ENCODE measurements at regions not wholly inside any gene's neighbourhood (a gene's known extent, or its start where the extent isn't known, plus 50 kb on each side); places are given as distances from the start of the nearest gene placed in this dataset.
"Not testable (repeated sequence)": the region's sequence is repeated elsewhere in the genome, so short reads cannot be mapped to it uniquely, and the experiment has no call there.

GRCh38 chr11:101241160-101241795 is 111.7 kb upstream of the PGR start:
- DNase-seq (peak in 1 of 4 donors; percentile 68), ATAC-seq (no peak)
- H3K27ac ChIP-seq = no peak overlapping the region

GRCh38 chr11:101231207-101231834 is 101.7 kb upstream of the PGR start:
- H3K9me3 ChIP-seq = peaks cover 0 to 21% of the 10 kb centered on the region in 2 donors
- DNase-seq; intact Hi-C loops (cut with DNase I); H3K36me3 ChIP-seq; H3K27me3 ChIP-seq; H3K27ac ChIP-seq; H3K4me1 ChIP-seq; H3K4me3 ChIP-seq; ATAC-seq: not testable (repeated sequence)

More at GRCh38 chr11:101241160-101241795, 111.7 kb upstream of the PGR start:
- intact Hi-C loops (cut with DNase I) = no loop called here
- Histone ChIP-seq H3K4me3 (no peak overlapping the region), H3K4me1 (no peaks in the 10 kb centered on the region), H3K9me3 (peaks cover 0 to 17% of the 10 kb centered on the region in 2 donors), H3K27me3 (no peaks in the 10 kb centered on the region), H3K36me3 (no peaks in the 10 kb centered on the region)
- TF ChIP-seq CTCF (IDR thresholded peaks at IDR 0.05) = no peak

- H3K9me3 ChIP-seq = peaks cover 0 to 58% of the 10 kb centered on the region in 2 donors
- no peak overlapping the region for H3K4me3 ChIP-seq
- no peaks in the 10 kb centered on the region for H3K4me1 ChIP-seq
- intact Hi-C loops (cut with DNase I) = no loop called here
- no peak for TF ChIP-seq CTCF (IDR thresholded peaks at IDR 0.05)
- no peak for DNase-seq
- no peaks in the 10 kb centered on the region for H3K36me3 ChIP-seq
- H3K27me3 ChIP-seq = no peaks in the 10 kb centered on the region
- no peak for ATAC-seq
- H3K27ac ChIP-seq = no peak overlapping the region
Measured at GRCh38 chr11:101226617-101227016, 97.0 kb upstream of the PGR start.

GRCh38 chr11:101224221-101224620 is 94.6 kb upstream of the PGR start:
- H3K4me1 ChIP-seq = no peaks in the 10 kb centered on the region
- no peak for DNase-seq
- no peaks in the 10 kb centered on the region for H3K27me3 ChIP-seq
- no peak overlapping the region for H3K4me3 ChIP-seq
- intact Hi-C loops (cut with DNase I) = no loop called here
- H3K27ac ChIP-seq = no peak overlapping the region
- H3K36me3 ChIP-seq = no peaks in the 10 kb centered on the region
- ATAC-seq = no peak
- TF ChIP-seq CTCF (IDR thresholded peaks at IDR 0.05) = no peak
- peaks cover 0 to 60% of the 10 kb centered on the region in 2 donors for H3K9me3 ChIP-seq

GRCh38 chr11:101218091-101218490 is 88.5 kb upstream of the PGR start:
- ATAC-seq; H3K4me3 ChIP-seq; H3K36me3 ChIP-seq; DNase-seq; H3K4me1 ChIP-seq; intact Hi-C loops (cut with DNase I); H3K27me3 ChIP-seq; H3K27ac ChIP-seq: not testable (repeated sequence)
- peaks cover 0 to 44% of the 10 kb centered on the region in 2 donors for H3K9me3 ChIP-seq

GRCh38 chr11:101216091-101216490 is 86.5 kb upstream of the PGR start:
- H3K27me3 ChIP-seq; DNase-seq; intact Hi-C loops (cut with DNase I); H3K4me3 ChIP-seq; H3K36me3 ChIP-seq; H3K27ac ChIP-seq; H3K4me1 ChIP-seq; ATAC-seq: not testable (repeated sequence)
- peaks cover 0 to 39% of the 10 kb centered on the region in 2 donors for H3K9me3 ChIP-seq
